ENCODE measurements at regions not wholly inside any gene's neighbourhood (a gene's known extent, or its start where the extent isn't known, plus 50 kb on each side); places are given as distances from the start of the nearest gene placed in this dataset.

- ATAC-seq: no peak
- H3K9me3 ChIP-seq (ENCODE audit: control insufficient read depth, low read length, poor library complexity, severe bottlenecking): no peaks in the 10 kb centered on the region
- Mint-ChIP-seq H3K36me3 (ENCODE audit: low read depth) (no peaks in the 10 kb centered on the region), H3K4me3 (no peak overlapping the region), H3K27ac (no peak overlapping the region), H3K27me3 (peaks cover 31% of the 10 kb centered on the region), H3K4me1 (no peaks in the 10 kb centered on the region)
- no peak for DNase-seq
Measured at GRCh38 chr2:235301202-235302076, 192.4 kb upstream of the AGAP1 start.

- Mint-ChIP-seq H3K36me3 (ENCODE audit: low read depth) (no peaks in the 10 kb centered on the region), H3K27me3 (peaks cover 31% of the 10 kb centered on the region), H3K4me3 (no peak overlapping the region), H3K27ac (no peak overlapping the region), H3K4me1 (no peaks in the 10 kb centered on the region)
- DNase-seq (no peak), ATAC-seq (no peak)
- H3K9me3 ChIP-seq (ENCODE audit: control insufficient read depth, low read length, poor library complexity, severe bottlenecking): no peaks in the 10 kb centered on the region
Measured at GRCh38 chr2:235302263-235302662, 191.6 kb upstream of the AGAP1 start.

- ATAC-seq (no peak), DNase-seq (no peak)
- H3K4me3 Mint-ChIP-seq: no peak overlapping the region
- no peaks in the 10 kb centered on the region for H3K9me3 ChIP-seq (ENCODE audit: control insufficient read depth, low read length, poor library complexity, severe bottlenecking)
- H3K4me1 Mint-ChIP-seq: no peaks in the 10 kb centered on the region
- H3K27ac Mint-ChIP-seq: no peak overlapping the region
- no peaks in the 10 kb centered on the region for H3K36me3 Mint-ChIP-seq (ENCODE audit: low read depth)
- H3K27me3 Mint-ChIP-seq: peaks cover 35% of the 10 kb centered on the region
Measured at GRCh38 chr2:235303499-235304291, 190.1 kb upstream of the AGAP1 start.

- no peak for ATAC-seq
- no peaks in the 10 kb centered on the region for H3K36me3 Mint-ChIP-seq (ENCODE audit: low read depth)
- H3K4me3 Mint-ChIP-seq: no peak overlapping the region
- H3K4me1 Mint-ChIP-seq: no peaks in the 10 kb centered on the region
- peaks cover 39% of the 10 kb centered on the region for H3K27me3 Mint-ChIP-seq
- no peaks in the 10 kb centered on the region for H3K9me3 ChIP-seq (ENCODE audit: control insufficient read depth, low read length, poor library complexity, severe bottlenecking)
- no peak overlapping the region for H3K27ac Mint-ChIP-seq
- no peak for DNase-seq
Measured at GRCh38 chr2:235305678-235306077, 188.2 kb upstream of the AGAP1 start.

GRCh38 chr2:235311044-235311443 lies 182.8 kb upstream of the AGAP1 start:
- Mint-ChIP-seq H3K4me3 (no peak overlapping the region), H3K27ac (no peak overlapping the region), H3K27me3 (peaks cover 11% of the 10 kb centered on the region), H3K36me3 (ENCODE audit: low read depth) (no peaks in the 10 kb centered on the region), H3K4me1 (no peaks in the 10 kb centered on the region)
- ATAC-seq (no peak), DNase-seq (no peak)
- no peaks in the 10 kb centered on the region for H3K9me3 ChIP-seq (ENCODE audit: control insufficient read depth, low read length, poor library complexity, severe bottlenecking)

- ATAC-seq: no peak
- Mint-ChIP-seq H3K27ac (no peak overlapping the region), H3K27me3 (peaks cover 11% of the 10 kb centered on the region), H3K4me3 (no peak overlapping the region), H3K36me3 (ENCODE audit: low read depth) (no peaks in the 10 kb centered on the region), H3K4me1 (no peaks in the 10 kb centered on the region)
- no peak for DNase-seq
- no peaks in the 10 kb centered on the region for H3K9me3 ChIP-seq (ENCODE audit: control insufficient read depth, low read length, poor library complexity, severe bottlenecking)
Measured at GRCh38 chr2:235312571-235312970, 181.3 kb upstream of the AGAP1 start.

GRCh38 chr2:235314371-235314930 lies 179.4 kb upstream of the AGAP1 start:
- Mint-ChIP-seq H3K4me3 (no peak overlapping the region), H3K36me3 (ENCODE audit: low read depth) (no peaks in the 10 kb centered on the region), H3K4me1 (no peaks in the 10 kb centered on the region), H3K27ac (no peak overlapping the region), H3K27me3 (peaks cover 6% of the 10 kb centered on the region)
- DNase-seq (no peak), ATAC-seq (no peak)
- no peaks in the 10 kb centered on the region for H3K9me3 ChIP-seq (ENCODE audit: control insufficient read depth, low read length, poor library complexity, severe bottlenecking)

GRCh38 chr2:235319095-235319494 lies 174.7 kb upstream of the AGAP1 start:
- ATAC-seq (no peak), DNase-seq (no peak)
- Mint-ChIP-seq H3K4me3 (no peak overlapping the region), H3K36me3 (ENCODE audit: low read depth) (no peaks in the 10 kb centered on the region), H3K27ac (no peak overlapping the region), H3K27me3 (peaks cover 24% of the 10 kb centered on the region), H3K4me1 (no peaks in the 10 kb centered on the region)
- H3K9me3 ChIP-seq (ENCODE audit: control insufficient read depth, low read length, poor library complexity, severe bottlenecking): no peaks in the 10 kb centered on the region

- H3K4me3 Mint-ChIP-seq: no peak overlapping the region
- no peaks in the 10 kb centered on the region for H3K36me3 Mint-ChIP-seq (ENCODE audit: low read depth)
- peaks cover 35% of the 10 kb centered on the region for H3K27me3 Mint-ChIP-seq
- no peaks in the 10 kb centered on the region for H3K4me1 Mint-ChIP-seq
- DNase-seq (no peak), ATAC-seq (no peak)
- no peaks in the 10 kb centered on the region for H3K9me3 ChIP-seq (ENCODE audit: control insufficient read depth, low read length, poor library complexity, severe bottlenecking)
- no peak overlapping the region for H3K27ac Mint-ChIP-seq
Measured at GRCh38 chr2:235320326-235320725, 173.5 kb upstream of the AGAP1 start.

GRCh38 chr2:235324324-235324723 lies 169.5 kb upstream of the AGAP1 start:
- H3K4me1 Mint-ChIP-seq: no peaks in the 10 kb centered on the region
- peaks cover 53% of the 10 kb centered on the region for H3K27me3 Mint-ChIP-seq

GRCh38 chr2:235325151-235325550 lies 168.7 kb upstream of the AGAP1 start:
- ATAC-seq: no peak
- DNase-seq: no peak
- H3K4me3 Mint-ChIP-seq: no peak overlapping the region
- H3K27me3 Mint-ChIP-seq: peaks cover 53% of the 10 kb centered on the region
- H3K9me3 ChIP-seq (ENCODE audit: control insufficient read depth, low read length, poor library complexity, severe bottlenecking): no peaks in the 10 kb centered on the region
- no peaks in the 10 kb centered on the region for H3K36me3 Mint-ChIP-seq (ENCODE audit: low read depth)
- no peaks in the 10 kb centered on the region for H3K4me1 Mint-ChIP-seq
- no peak overlapping the region for H3K27ac Mint-ChIP-seq

More at GRCh38 chr2:235324324-235324723, 169.5 kb upstream of the AGAP1 start:
- no peak overlapping the region for H3K4me3 Mint-ChIP-seq
- no peak overlapping the region for H3K27ac Mint-ChIP-seq
- no peak for ATAC-seq
- H3K36me3 Mint-ChIP-seq (ENCODE audit: low read depth): no peaks in the 10 kb centered on the region
- DNase-seq: no peak
- no peaks in the 10 kb centered on the region for H3K9me3 ChIP-seq (ENCODE audit: control insufficient read depth, low read length, poor library complexity, severe bottlenecking)

- Mint-ChIP-seq H3K27ac (no peak overlapping the region), H3K27me3 (peaks cover 46% of the 10 kb centered on the region), H3K4me1 (no peaks in the 10 kb centered on the region), H3K4me3 (no peak overlapping the region), H3K36me3 (ENCODE audit: low read depth) (peaks cover 3% of the 10 kb centered on the region)
- ATAC-seq (no peak), DNase-seq (no peak)
- H3K9me3 ChIP-seq (ENCODE audit: control insufficient read depth, low read length, poor library complexity, severe bottlenecking): no peaks in the 10 kb centered on the region
Measured at GRCh38 chr2:235328991-235329390, 164.9 kb upstream of the AGAP1 start.

- no peak for ATAC-seq
- no peaks in the 10 kb centered on the region for H3K9me3 ChIP-seq (ENCODE audit: control insufficient read depth, low read length, poor library complexity, severe bottlenecking)
- peaks cover 3% of the 10 kb centered on the region for H3K36me3 Mint-ChIP-seq (ENCODE audit: low read depth)
- no peak overlapping the region for H3K4me3 Mint-ChIP-seq
- DNase-seq: no peak
- no peak overlapping the region for H3K27ac Mint-ChIP-seq
- H3K27me3 Mint-ChIP-seq: peaks cover 38% of the 10 kb centered on the region
- H3K4me1 Mint-ChIP-seq: no peaks in the 10 kb centered on the region
Measured at GRCh38 chr2:235330775-235331451, 162.9 kb upstream of the AGAP1 start.
